GM18498 (cell line): ENCODE measurements at regions not wholly inside any gene's neighbourhood (a gene's known extent, or its start where the extent isn't known, plus 50 kb on each side); places are given as distances from the start of the nearest gene placed in this dataset.
A peak's percentile ranks its signal among the peaks of the same experiment; 100 is the strongest.

Experiments
- ATAC-seq: cut with Tn5 transposase; IDR thresholded peaks from one replicate; pipeline ENCODE4 v1.9.1; 2021; ENCODE audit warnings: mild to moderate bottlenecking, moderate library complexity; ENCODE audit not compliant: unreplicated experiment

DNA sequence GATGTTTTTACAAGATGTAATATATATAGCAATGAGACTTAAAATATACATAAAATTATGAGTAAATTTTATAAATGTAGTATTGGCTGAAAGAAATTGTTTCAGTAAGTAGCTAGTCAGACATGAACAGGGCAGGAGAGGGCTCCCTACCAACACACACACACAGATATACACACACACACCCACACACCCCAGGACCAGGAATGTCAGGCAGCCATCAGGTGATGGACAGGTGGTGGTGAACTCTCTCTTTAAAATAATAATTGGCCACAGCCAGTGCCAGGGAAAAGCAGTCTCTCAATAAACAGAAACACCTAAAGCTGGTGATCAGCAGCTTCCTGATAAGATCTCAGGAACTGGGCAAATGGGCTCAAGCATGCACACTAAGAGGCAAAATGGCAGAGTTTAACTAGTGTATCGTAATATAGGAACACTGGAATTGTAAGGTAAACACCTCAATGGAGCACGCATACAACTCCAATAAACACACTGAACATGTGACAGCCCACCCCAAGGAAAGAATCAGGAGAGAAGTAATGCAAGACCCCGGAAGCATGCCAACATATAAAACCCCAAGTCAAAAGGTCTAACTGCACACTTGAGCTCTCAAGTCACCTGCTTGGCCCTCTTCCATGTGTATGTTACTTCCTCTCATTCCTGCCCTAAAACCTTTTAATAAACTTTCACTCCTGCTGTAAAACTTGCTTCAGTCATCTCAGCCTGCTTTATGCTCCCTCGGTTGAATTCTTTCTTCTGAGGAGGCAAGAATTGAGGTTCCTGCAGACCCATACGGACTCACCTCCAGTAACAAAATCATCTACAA, 1034.1 kb upstream of the SEMA6D start:
- ATAC-seq, result no peak

DNA sequence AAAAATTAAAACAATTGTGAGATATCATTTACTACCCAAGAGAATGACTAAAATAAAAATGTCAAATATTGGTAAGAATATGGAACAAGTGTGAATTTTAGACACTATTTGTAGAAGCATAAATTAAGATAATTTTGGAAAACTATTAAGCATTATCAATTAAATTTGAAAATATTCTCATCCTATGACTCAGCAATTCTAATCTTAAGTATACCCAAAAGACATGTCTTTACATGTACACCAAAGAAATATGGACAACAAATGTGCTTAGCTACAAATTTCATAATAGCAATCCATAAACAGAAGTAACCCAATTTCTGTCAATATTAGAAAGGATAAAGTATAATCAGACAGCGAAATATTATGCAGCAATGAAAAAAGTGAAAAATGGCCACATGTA, 1032.2 kb upstream of the SEMA6D start:
- ATAC-seq, result no peak

DNA sequence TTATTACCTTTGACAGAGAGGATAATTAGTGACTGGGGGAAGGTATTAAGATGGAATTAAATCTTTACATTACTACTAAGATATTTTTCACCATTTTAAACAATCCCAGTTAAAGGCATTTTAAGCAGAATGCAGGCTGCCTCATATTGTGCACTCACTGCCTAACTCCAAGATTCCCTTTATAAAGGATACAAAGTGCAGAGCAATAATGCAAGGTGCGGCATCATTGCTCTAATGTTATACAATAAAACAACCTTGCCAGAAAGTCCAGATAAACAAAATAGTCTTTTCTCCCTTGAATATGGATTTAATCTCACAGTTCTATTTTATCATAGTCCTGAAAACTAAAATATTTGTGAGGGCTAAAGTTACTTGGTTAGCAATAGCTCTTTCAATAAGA, 1031.6 kb upstream of the SEMA6D start:
- ATAC-seq, result no peak

- ATAC-seq, result no peak
These were observed 1021.0 kb upstream of the SEMA6D start for GRCh38 chr15:46696281-46696680.

GRCh38 chr15:46701346-46701745, 1016.0 kb upstream of the SEMA6D start:
- ATAC-seq, result no peak

DNA sequence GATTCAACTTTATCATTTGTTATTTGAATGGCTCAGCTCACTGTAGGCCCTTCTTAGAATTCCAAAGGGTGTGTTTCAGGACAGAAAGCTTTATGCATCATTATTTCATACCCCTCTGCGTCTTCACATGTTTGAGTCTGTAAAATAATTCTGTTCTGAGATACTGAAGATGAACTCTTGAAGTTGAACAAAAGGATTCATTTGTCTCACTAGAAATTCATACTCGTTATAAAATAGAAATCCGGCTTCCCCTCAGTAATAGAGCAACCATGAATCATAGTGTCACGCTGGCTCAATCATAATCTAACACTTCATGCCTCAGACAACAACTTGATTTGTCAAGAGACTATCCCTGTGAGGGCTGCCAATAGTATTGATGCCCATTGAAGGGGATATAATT, 1015.4 kb upstream of the SEMA6D start:
- ATAC-seq, result no peak

DNA sequence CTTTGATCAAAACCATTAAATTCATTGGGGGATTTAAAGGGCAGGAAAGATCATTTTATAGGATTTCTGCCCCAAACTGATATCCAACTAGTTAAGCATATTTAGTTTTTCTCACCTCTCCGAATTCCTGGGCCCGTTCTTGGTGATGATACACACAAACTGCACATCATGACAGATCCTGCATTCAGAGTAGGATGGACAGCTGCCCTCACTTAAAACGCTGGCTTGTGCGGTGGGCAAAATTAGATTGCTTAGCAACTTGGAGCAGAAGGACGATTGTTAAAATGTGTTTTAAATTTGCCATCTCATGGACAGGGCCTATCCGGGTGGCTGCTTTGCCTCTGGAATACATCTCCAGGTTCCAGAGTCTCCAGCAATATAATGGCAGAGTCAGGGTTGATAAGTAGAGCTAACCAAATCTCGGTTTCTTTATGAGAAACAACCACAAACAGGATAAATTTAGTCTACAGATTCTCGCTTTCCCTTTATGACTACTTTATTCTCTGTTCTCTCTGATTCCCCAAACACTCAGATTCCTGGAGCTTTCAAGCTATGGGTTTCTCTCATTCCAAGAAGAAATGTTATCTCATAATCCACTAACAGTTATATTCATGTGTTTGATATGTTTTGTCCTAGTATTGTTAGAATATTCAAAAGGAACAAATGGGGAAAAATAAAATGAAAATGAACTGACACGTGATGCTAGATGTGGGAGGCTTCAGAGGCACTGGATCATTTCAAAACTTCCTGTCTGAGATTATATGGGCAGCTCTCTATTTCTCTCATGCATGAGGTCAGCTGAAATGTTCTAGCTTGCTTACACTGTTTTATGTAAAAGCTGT, 1014.1 kb upstream of the SEMA6D start:
- ATAC-seq, result peak; percentile 72

GRCh38 chr15:46703871-46704637, 1013.3 kb upstream of the SEMA6D start:
- ATAC-seq, result peak; percentile 50

DNA sequence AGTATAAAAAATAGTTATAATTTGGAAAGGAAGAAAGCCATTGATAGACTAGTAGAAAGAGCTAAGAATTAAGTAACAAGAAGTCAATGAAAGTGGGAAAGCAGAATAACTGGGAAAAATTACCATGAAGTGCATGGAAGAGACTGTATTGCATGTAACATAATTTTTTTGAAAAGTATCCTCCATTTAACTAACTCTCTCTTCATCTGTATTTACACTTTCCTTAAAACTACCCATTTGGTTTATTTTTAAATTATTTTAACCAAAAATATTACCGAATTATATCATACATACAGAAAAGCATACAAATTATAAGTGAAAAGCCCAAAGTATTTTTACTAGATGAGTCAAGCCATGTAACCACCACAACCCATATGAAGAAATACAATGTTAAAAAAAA, 1009.9 kb upstream of the SEMA6D start:
- no peak for ATAC-seq

- ATAC-seq, result no peak
These were observed 1009.1 kb upstream of the SEMA6D start for GRCh38 chr15:46708226-46708625.

DNA sequence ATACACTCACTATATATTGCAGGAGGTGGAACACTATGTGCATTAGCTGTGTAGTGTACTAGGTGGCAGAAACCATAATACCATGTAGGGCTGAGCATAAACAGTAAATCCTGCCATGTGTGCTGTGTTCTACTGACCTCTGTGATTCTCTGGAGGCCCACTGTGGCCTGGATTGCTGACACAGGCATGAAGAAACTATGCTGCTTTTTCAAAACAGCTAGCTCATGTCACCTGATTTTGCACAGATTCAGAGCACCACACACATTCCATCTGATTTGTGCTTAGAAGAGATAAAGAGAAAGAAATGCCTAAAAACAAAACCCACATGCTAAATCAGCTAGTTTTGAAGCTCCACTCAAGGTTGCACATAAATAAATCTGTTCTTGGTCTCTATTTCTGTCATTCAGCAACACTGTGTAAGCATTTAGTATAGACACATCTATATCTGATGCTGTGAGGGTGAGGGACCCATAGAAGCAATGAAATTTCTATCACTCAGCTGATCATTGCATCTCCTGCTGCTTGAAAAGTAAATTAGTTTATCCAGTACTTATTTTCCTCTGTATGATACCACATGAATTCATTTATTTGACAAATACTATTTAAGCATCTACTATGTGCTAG, 1007.7 kb upstream of the SEMA6D start:
- ATAC-seq, result no peak

GRCh38 chr15:46710401-46710960, 1006.8 kb upstream of the SEMA6D start:
- no peak for ATAC-seq

GRCh38 chr15:46713045-46713444, 1004.3 kb upstream of the SEMA6D start:
- ATAC-seq, result no peak

DNA sequence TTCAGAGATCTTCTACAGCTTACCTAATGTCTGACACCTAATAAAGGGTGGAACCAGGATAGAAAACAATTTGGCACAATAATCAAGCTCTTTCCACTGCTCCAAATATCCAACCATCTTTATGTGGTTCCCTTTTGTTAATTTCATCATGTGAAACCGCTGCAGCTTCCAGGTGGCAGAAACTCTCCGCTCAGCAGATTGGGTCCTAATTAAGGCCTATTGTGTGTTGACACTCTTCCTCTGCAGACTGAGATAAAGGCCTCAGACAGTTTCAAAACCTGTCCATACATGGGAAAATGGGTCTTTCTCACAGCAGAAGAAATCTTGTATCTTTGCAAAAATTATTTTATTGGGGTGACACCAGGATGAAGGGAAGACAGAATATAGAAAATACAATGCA, 1002.4 kb upstream of the SEMA6D start:
- ATAC-seq, result no peak

DNA sequence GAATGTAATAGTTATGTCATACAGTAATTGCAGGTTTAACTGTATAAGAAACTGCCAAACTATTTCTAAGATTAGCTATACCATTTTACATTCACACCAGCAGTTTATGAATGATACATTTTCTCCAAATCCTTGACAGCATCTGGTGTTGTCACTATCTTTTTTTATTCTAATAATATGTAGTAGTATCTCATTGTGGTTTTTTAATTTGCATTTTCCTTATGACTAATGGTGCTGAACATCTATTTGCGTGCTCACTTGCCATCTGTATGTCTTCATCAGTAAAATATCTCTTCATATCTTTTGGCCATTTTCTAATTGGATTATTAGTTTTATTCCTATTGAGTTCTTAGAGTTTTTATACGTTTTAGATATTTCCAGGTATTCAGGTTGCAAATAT, 994.0 kb upstream of the SEMA6D start:
- ATAC-seq, result no peak

- no peak for ATAC-seq
These were observed 985.2 kb upstream of the SEMA6D start for GRCh38 chr15:46732060-46732459.

DNA sequence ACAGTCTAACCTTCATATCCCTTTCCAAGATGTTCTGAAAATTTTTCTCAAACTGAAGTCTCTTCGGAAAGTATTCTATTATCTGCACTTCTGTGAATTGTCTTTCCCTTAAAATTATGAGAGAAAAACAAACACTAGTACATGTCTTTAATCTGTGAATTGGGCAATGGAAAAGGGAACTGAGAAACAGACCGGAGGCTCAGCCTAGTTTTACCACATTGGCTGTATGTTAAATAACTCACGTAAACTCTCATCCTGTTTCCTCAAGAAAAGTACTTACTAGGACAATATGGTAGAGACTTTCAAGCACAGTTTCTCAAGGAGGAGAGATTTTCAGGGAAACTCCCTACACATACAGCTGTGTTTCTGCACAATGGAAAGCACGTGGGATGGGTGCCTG, 982.2 kb upstream of the SEMA6D start:
- no peak for ATAC-seq

DNA sequence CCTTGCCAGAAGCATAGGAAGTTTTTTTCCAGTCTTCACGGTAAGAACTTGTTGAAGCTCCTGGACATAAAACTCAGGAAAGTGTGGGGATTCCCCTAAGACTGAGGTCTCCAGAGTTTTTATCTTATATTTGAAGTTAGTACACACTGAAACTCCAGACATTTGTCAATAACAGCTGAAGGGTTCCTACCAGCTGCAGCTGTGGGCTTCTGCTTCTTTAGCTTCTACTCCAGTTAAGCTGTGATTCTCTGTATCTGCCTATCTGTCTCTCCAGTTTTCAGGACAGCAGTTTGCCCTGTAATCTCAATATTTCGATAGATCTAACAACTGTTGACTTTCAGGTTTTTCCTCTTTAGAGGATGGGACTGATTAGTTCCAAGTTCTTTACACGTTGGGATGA, 966.0 kb upstream of the SEMA6D start:
- ATAC-seq, result no peak

GRCh38 chr15:46753946-46754345, 963.4 kb upstream of the SEMA6D start:
- no peak for ATAC-seq

GRCh38 chr15:46763091-46763490, 954.2 kb upstream of the SEMA6D start:
- ATAC-seq, result no peak

DNA sequence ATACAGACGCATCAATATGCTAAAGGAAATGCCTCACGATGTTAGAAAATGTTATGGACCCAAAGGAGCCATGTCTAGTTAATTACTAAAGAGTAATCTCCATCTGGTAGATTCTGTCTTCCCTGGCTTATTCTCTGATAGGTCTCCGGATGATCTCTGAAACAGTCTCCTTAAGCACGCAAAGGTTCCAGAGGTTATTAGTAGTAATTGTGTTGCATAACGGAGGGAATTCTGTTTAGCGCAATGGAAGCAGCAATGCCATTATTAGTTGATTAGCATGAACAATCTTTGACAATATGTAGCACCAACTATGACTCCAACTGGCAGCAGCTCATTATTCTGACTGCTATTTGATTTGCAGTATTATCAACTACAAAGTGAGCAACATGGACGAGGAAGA, 952.5 kb upstream of the SEMA6D start:
- ATAC-seq, result no peak
